Neutrophil (primary cell): ENCODE measurements at regions not wholly inside any gene's neighbourhood (a gene's known extent, or its start where the extent isn't known, plus 50 kb on each side); places are given as distances from the start of the nearest gene placed in this dataset.
"Not testable (repeated sequence)": the region's sequence is repeated elsewhere in the genome, so short reads cannot be mapped to it uniquely, and the experiment has no call there.

Experiments
- H3K27ac ChIP-seq: fragments of 200-600 bp; sonication (generic); 2 replicates; pipeline ENCODE4 v1.5.1; 2016; ENCODE audit warnings: mild to moderate bottlenecking, moderate library complexity
- H3K27me3 ChIP-seq: fragments of 200-600 bp; sonication (generic); 2 replicates; pipeline ENCODE4 v1.6.0; 2016; ENCODE audit warnings: mild to moderate bottlenecking
- H3K36me3 ChIP-seq: fragments of 200-600 bp; sonication (generic); 2 replicates; pipeline ENCODE4 v1.5.1; 2017
- H3K4me1 ChIP-seq, 2 experiments: fragments of 200-600 bp in 1 of 2; sonication (generic) in 1 of 2; 1 replicate in 1 of 2; 2 replicates in 1 of 2; pipeline versions ENCODE4 v1.5.1 to v1.6.1; 2013 to 2016; ENCODE audit warnings: low read depth in 1 of 2, low read length in 1 of 2, mild to moderate bottlenecking in 1 of 2, moderate library complexity in 1 of 2; ENCODE audit not compliant: control insufficient read depth in 1 of 2, insufficient read depth in 1 of 2
- H3K4me3 ChIP-seq, 2 experiments: fragments of 200-600 bp in 1 of 2; sonication (generic) in 1 of 2; 1 replicate in 1 of 2; 2 replicates in 1 of 2; pipeline ENCODE4 v1.5.1; 2013 to 2016; ENCODE audit warnings: low read depth in 1 of 2, low read length in 1 of 2, mild to moderate bottlenecking in 1 of 2, moderate library complexity in 1 of 2
- H3K9me3 ChIP-seq: fragments of 200-600 bp; sonication (generic); 2 replicates; pipeline ENCODE4 v1.5.1; 2016
- CTCF ChIP-seq: fragments of 200-600 bp; sonication (generic); IDR thresholded peaks from 2 replicates; pipeline ENCODE4 v1.5.1; 2016; ENCODE audit warnings: antibody characterized with exemption

DNA sequence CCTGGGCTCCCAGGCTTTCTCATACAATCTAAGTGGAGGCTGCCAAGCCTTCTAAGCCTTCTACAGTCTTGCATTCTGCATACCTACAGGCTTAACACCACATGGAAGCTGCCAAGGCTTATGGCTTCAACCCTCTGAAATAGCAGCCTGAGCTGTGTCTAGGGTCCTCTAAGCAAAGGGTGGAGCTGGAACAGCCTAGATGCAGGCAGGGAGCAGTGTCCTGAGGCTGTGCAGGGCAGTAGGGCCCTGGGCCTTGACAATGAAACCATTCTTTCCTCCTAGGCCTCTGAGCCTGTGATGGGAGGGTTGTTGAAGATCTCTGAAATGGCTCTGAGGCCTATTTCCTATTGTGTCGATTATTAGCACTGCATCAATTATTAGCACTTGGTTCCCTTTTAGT, 150.9 kb upstream of the GRK3 start:
- H3K4me3 ChIP-seq, result no peak overlapping the region
- peaks cover 2 to 5% of the 10 kb centered on the region in 2 experiments for H3K4me1 ChIP-seq
- no peaks in the 10 kb centered on the region for H3K27me3 ChIP-seq
- no peaks in the 10 kb centered on the region for H3K36me3 ChIP-seq
- no peaks in the 10 kb centered on the region for H3K9me3 ChIP-seq
- no peak overlapping the region for H3K27ac ChIP-seq
- TF ChIP-seq CTCF, result no peak

GRCh38 chr22:25415731-25416130, 148.7 kb upstream of the GRK3 start:
- H3K27me3 ChIP-seq, result peaks cover 11% of the 10 kb centered on the region
- not testable (repeated sequence) for H3K27ac ChIP-seq, H3K9me3 ChIP-seq, H3K36me3 ChIP-seq, H3K4me3 ChIP-seq
- H3K4me1 ChIP-seq, result peaks cover 23 to 26% of the 10 kb centered on the region in 2 experiments

- H3K27me3 ChIP-seq, result peaks cover 32% of the 10 kb centered on the region
- peaks cover 34 to 39% of the 10 kb centered on the region in 2 experiments for H3K4me1 ChIP-seq
- not testable (repeated sequence) for H3K4me3 ChIP-seq, H3K36me3 ChIP-seq, H3K9me3 ChIP-seq, H3K27ac ChIP-seq
Observed at GRCh38 chr22:25417826-25418225, 146.6 kb upstream of the GRK3 start.

GRCh38 chr22:25419247-25420113, 145.0 kb upstream of the GRK3 start:
- H3K27ac ChIP-seq, result peak overlapping the region; percentile 46
- peaks cover 41% of the 10 kb centered on the region for H3K27me3 ChIP-seq
- peak overlapping the region; percentile 56 to 63 for H3K4me3 ChIP-seq

DNA sequence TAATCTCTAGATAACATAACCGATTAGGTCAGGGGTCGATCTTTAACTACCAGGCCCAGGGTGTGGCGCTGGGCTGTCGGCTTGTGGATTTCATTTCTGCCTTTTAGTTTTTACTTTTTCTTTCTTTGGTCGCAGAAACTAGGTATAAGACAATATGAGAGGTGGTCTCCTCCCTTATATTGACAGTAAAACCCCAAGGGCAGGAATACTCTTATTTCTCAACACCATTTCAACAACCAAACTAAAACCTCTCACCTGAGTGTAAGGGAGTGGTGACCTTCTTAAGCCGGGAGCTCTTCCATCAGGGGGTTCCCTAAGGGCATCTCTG, 144.4 kb upstream of the GRK3 start:
- H3K27ac ChIP-seq, H3K36me3 ChIP-seq, H3K9me3 ChIP-seq: not testable (repeated sequence)
- peak overlapping the region; percentile 56 to 63 for H3K4me3 ChIP-seq
- H3K27me3 ChIP-seq, result peaks cover 41% of the 10 kb centered on the region
- peaks cover 34 to 39% of the 10 kb centered on the region in 2 experiments for H3K4me1 ChIP-seq

More at GRCh38 chr22:25419247-25420113, 145.0 kb upstream of the GRK3 start:
- Histone ChIP-seq H3K9me3 (no peaks in the 10 kb centered on the region), H3K36me3 (no peaks in the 10 kb centered on the region), H3K4me1 (peaks cover 34 to 39% of the 10 kb centered on the region in 2 experiments)
- TF ChIP-seq CTCF, result no peak

DNA sequence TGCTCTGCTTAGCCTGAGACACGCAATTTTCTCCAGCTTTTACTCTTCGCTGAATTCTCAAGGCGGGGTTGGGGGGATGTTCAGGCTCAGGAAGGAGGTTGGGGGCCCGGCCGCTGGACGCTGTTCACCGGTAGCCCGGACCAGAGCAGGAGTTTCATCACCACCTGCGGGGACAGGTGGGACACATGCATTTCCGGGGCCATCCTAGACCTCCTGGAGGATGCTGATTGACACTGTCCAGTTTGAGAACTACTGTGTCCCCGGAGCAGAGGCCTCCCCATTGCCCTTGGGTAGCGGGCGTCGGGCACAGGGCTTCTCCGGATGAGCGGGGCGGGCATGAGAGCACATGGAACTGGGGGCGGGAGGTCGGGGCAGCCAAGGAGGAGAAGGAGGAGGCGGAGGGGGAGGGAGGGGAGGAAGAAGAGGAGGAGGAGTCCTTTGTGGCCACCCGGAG, 144.0 kb upstream of the GRK3 start:
- Histone ChIP-seq H3K27ac (no peak overlapping the region), H3K9me3 (no peaks in the 10 kb centered on the region), H3K36me3 (no peaks in the 10 kb centered on the region), H3K4me3 (peak overlapping the region; percentile 56 to 63), H3K4me1 (peaks cover 34 to 39% of the 10 kb centered on the region in 2 experiments), H3K27me3 (peaks cover 41% of the 10 kb centered on the region)
- no peak for TF ChIP-seq CTCF
